AG04449 (cell line): ENCODE measurements at regions not wholly inside any gene's neighbourhood (a gene's known extent, or its start where the extent isn't known, plus 50 kb on each side); places are given as distances from the start of the nearest gene placed in this dataset.

Experiments
- CTCF ChIA-PET: fragments of 350-600 bp; formaldehyde crosslinking; extraction: SDS; loops from one replicate; lab custom pipeline; 2021; ENCODE audit warnings: antibody characterized with exemption; lab: Yijun Ruan, JAX
- POLR2A ChIA-PET: fragments of 400-600, 350-600 bp; formaldehyde crosslinking; extraction: SDS; loops from one replicate; lab custom pipeline; 2020; ENCODE audit warnings: antibody characterized with exemption, inconsistent platforms; lab: Yijun Ruan, JAX
- DNase-seq: peaks from one replicate; pipeline ENCODE4 v3.0.0-alpha.2; 2010; ENCODE audit warnings: low read depth, low spot score
- H3K4me3 ChIP-seq: 2 replicates; pipeline ENCODE4 v1.5.1; 2011; ENCODE audit warnings: low read depth, mild to moderate bottlenecking, control low read depth, low read length
- CTCF ChIP-seq: IDR thresholded peaks from one replicate; pipeline ENCODE4 v1.5.1; 2011; ENCODE audit warnings: mild to moderate bottlenecking, moderate library complexity, low read length, control low read depth, inconsistent platforms; ENCODE audit not compliant: insufficient read depth; ENCODE audit errors: missing control alignments

GRCh38 chr3:77707281-77707680, 667.4 kb downstream of the ROBO2 start:
- POLR2A ChIA-PET: no interaction called here
- no peak for TF ChIP-seq CTCF
- CTCF ChIA-PET: no interaction called here
- no peak overlapping the region for H3K4me3 ChIP-seq
- DNase-seq: no peak

GRCh38 chr3:77709155-77709554, 669.3 kb downstream of the ROBO2 start:
- no peak overlapping the region for H3K4me3 ChIP-seq
- ChIA-PET CTCF (no interaction called here), POLR2A (no interaction called here)
- TF ChIP-seq CTCF: no peak
- no peak for DNase-seq

- CTCF ChIA-PET: interaction anchor here (1.0 kb wide), 1 partner anchor 9 kb away, joined by 3 read pairs; no protein-coding TSS in a partner anchor
- no peak for TF ChIP-seq CTCF
- DNase-seq: no peak
- H3K4me3 ChIP-seq: no peak overlapping the region
- POLR2A ChIA-PET: no interaction called here
These were observed 678.4 kb downstream of the ROBO2 start for GRCh38 chr3:77718311-77718710.

GRCh38 chr3:77720460-77720971, 680.6 kb downstream of the ROBO2 start:
- no peak overlapping the region for H3K4me3 ChIP-seq

GRCh38 chr3:77726517-77726916, 686.6 kb downstream of the ROBO2 start:
- no peak for DNase-seq
- TF ChIP-seq CTCF: no peak
- ChIA-PET CTCF (no interaction called here), POLR2A (no interaction called here)
- no peak overlapping the region for H3K4me3 ChIP-seq

More at GRCh38 chr3:77720460-77720971, 680.6 kb downstream of the ROBO2 start:
- no peak for DNase-seq
- POLR2A ChIA-PET: no interaction called here
- no peak for TF ChIP-seq CTCF
- CTCF ChIA-PET: no interaction called here

GRCh38 chr3:77746048-77746447, 706.1 kb downstream of the ROBO2 start:
- TF ChIP-seq CTCF: no peak
- CTCF ChIA-PET: no interaction called here
- H3K4me3 ChIP-seq: no peak overlapping the region
- no peak for DNase-seq
- POLR2A ChIA-PET: no interaction called here
